Left cardiac atrium (tissue), 4 donors: ENCODE measurements at regions not wholly inside any gene's neighbourhood (a gene's known extent, or its start where the extent isn't known, plus 50 kb on each side); places are given as distances from the start of the nearest gene placed in this dataset.

ENCODE experiments used
- ATAC-seq, 2 donors: fragments of 200-7000 bp; cut with Tn5 transposase; one replicate each; pipeline ENCODE4 v1.9.1; 2020; ENCODE audit warnings: mild to moderate bottlenecking in 2 of 2, moderate library complexity in 2 of 2
- DNase-seq: peaks from one replicate; pipeline ENCODE4 v3.0.0-alpha.2; 2020
- intact Hi-C, 2 donors: fragments of 100-400 bp; cut with DNase I; formaldehyde crosslinking; loops; one replicate each; pipeline versions ENCODE4 v1.14.1 to v1.15.1; 2022 to 2023
- donor health status: DM: no; HTN: yes; CAD: no.
- donor health status: DM: no; HTN: yes; CAD: no; lungs with severe emphysema.
- donor health status: DM: yes; HTN: yes; CAD: no.
- donor health status: Dilated cardiomyopathy.

DNA sequence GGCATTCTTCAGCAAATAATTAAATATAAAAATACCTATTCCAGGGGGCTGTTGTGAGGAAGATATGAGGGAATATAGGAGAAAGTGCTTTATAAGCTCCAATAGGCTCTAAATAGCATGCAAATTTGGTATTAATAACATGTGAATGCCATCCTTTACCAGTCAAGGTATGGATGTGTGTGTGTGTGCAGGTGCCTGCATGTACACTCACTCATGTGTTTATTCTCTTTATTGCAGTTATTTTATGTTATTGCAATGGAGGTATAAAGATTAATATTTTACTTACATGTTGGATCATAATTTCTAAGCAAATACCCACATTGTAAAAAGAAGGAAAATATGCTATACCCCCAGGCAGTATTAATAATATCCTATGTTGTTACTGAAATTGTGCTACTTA is 1093.0 kb upstream of the GYPC start:
- no peak for ATAC-seq
- intact Hi-C loops, result no loop called here
- no peak for DNase-seq

DNA sequence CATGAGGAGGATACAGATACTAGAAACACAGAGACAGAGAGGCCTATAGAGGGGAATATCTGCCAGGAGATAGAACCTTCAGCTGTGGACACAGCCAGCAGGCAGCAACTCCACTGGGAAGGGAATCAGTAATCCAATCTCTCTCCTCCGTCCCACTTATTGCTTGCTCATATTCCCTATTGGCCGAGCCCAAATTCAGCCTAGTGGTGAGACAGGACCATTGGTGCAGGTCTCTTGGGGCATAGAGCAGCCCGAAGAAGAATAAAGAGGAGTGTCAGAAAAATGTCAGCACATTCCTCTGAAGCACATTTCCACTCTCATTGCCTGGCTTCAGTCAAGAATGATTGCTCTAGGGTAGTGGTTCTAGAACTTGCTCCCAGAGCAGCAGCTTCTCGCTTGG is 1091.5 kb upstream of the GYPC start:
- DNase-seq (no peak), ATAC-seq (no peak)
- intact Hi-C loops, result no loop called here

DNA sequence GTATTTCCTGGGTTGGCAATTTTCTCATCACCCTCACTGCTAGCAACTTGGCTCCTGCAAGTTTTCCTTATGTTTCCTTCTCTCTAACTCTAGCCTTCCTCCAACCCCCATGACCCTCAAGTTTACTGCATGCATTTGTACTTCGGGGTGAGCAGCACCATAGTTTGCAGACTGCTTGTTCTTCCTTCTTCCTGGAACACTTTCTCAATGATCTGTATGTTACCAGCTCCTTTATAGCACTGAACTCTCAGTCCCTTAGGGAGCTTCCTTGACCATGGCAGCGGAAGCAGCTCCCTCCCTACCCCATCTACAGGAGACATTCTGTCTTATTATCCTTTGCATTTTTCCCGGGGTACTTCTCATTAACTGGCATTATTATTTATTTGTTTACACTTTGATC is 1089.5 kb upstream of the GYPC start:
- intact Hi-C loops, result no loop called here
- ATAC-seq (no peak), DNase-seq (no peak)

DNA sequence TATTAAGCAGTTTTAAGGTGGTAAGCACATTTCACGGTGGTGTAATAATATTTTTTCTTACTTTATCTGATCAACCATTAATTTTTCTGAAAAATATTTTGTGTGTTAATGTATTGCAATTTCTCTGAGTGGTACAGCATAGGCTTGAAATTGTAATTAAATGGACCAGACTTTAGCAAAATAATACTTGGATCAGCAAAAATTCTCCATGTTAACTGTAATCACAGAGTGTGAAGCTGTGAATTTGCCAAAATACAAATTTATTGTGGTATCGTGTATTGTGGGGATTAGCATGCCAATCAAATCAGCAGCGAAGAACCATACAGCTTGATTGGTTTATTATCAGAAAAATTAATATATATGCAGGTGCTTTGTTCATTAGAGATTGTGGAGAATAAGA is 1088.9 kb upstream of the GYPC start:
- intact Hi-C loops, result no loop called here
- DNase-seq (no peak), ATAC-seq (no peak)

DNA sequence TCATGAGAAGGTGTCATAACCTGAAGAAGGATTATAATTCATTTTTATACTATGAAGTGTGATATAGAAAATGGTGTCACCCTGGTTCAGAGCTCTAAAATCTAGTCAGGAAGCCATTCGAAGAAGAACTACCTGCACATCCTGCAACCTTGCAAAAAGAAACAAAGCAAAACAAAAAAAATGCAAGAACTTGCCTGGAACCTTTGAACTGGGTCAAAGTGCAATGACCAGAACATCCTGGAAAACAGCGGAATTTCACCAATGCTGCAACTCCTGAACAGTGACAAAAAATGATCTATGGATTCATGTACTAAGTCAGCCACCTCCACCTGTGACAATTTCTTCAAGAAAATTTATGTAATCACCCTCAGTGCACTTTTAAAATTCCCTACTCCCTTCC is 1083.3 kb upstream of the GYPC start:
- intact Hi-C loops, result no loop called here
- no peak for ATAC-seq

DNA sequence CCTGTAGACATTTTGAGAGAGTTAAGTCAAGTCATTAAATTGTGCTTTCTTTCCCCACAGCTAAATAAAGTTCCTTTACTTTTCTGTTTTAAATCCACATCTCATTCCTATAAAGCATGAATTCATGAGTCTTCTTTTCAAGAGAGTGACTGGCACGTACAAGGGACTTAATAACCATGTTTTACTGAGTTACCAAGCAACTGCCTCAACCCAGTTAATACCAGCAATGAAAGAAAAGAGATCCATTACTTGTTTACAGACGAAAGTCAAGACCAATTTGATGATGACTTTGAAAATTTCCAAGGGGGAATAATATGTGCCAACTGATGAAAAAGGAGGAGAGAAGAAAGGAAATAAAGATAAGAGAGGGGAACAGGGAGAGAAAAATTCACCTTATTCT is 1082.5 kb upstream of the GYPC start:
- intact Hi-C loops, result no loop called here
- ATAC-seq (no peak), DNase-seq (no peak)

More for the DNA sequence above, 1083.3 kb upstream of the GYPC start:
- no peak for DNase-seq

DNA sequence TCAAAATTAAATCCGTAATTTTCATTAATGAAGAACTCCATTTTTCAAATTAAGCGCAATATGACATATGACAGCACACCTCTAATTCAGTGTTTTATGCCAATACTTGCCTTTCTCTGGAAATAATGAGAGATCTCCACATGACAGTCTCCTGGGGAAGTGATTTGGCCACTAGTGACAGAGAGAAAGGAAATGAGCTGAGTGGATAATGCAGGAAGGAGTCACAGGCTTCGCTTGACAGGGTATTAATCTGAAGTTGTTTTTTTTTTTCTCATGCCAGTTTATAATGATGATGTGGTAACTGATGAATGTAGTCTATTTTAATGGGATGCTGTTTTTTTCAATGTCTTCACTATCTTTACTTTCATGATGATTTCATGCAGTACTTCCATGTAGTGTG is 1079.4 kb upstream of the GYPC start:
- DNase-seq (no peak), ATAC-seq (no peak)
- intact Hi-C loops, result no loop called here

DNA sequence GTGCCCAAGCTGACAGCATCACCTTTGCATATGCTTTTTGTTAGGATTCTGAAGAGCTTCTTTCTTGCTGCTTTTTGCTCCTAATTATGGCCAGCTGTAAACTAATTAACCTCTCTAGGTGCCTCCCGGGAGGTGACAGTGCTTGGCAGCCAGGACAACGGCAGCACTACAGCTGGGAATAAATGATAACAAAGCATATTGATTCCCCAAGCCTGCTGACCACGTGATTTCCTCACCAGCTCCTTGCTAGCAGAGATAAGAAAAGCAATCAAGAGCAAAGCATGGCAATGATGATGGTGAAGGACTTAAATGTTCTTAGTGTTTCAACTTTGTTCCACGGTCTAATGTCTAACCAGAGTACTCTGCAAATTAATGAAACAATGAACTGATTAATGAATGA is 1074.4 kb upstream of the GYPC start:
- no peak for ATAC-seq
- intact Hi-C loops, result no loop called here
- no peak for DNase-seq

DNA sequence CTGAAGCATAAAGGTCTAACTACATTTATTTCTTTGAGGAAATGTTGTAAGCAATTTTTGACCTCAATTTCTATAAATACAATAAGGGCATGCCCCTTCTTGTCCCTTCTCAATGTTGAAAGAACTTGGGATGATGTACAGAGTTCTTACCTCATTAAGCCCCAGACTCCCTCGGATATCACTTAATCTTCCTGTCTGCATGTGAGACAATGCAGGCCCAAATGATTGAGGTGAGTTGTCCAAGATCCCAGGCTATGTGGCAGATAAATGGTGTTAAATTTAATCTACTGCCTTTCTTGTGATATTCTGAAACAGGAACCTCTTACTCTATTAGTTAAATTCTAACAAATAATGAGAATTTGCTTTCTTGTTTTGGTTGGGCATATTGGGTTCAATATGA is 1073.4 kb upstream of the GYPC start:
- no peak for DNase-seq
- no peak for ATAC-seq
- intact Hi-C loops, result no loop called here

DNA sequence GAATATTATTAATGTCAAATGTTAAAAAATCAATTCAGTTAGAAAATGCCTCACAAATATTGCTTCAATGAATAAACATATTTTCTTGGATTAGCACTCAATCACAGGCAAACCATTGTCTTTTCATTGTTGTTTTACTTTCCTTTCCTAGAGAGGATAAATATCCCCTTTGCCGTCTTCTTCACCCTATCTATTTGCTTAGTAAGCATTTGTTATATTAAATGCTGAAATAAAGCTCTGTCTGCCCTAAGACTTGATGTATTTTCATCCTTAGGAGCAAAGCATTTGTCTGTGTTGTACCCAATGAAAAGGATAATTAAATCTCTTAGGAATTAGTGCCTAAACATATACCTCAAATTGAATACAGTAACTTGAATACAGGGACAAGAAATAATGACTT is 1071.2 kb upstream of the GYPC start:
- intact Hi-C loops, result no loop called here
- DNase-seq (no peak), ATAC-seq (no peak)

DNA sequence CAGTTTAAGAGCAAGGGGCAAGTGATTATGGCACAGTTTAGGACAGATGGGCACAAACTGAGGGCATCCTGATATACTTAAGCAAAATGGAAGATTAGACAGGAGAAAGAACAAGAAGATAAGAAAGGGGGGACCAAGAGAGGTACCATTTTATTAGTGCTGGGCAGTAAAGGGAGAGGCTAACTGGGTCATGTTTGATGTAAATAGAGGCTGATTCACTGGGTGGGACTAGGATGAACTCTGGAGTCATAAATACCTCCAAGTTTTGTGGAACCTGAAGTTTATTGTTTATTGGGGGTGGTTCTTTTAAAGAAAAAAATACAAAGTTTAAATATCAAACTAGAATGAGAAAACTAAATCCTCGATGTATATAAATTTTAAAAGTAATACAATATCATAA is 1067.2 kb upstream of the GYPC start:
- intact Hi-C loops, result no loop called here
- DNase-seq, result no peak
- no peak for ATAC-seq

DNA sequence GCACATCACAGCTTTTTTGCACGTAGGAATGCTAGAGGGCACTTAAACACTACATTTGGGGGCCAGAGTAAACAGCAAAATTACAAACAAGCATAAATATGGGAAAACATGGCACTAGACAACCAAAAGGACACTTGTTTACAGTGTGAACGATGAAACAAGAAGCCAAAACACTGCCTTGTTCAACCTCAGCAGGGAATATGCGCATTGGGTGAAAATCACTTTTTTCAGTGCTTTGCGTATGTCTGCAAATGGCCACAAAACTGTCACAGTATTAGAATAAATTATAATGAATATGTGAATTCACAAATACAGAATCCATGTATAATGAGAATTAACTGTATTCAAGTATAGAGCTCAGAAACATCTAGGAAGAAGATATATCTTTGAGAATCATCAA is 1064.0 kb upstream of the GYPC start:
- ATAC-seq (no peak), DNase-seq (no peak)
- intact Hi-C loops, result no loop called here

- no peak for DNase-seq
- no peak for ATAC-seq
- intact Hi-C loops, result no loop called here
These were observed 1062.9 kb upstream of the GYPC start for GRCh38 chr2:125593036-125593435.

DNA sequence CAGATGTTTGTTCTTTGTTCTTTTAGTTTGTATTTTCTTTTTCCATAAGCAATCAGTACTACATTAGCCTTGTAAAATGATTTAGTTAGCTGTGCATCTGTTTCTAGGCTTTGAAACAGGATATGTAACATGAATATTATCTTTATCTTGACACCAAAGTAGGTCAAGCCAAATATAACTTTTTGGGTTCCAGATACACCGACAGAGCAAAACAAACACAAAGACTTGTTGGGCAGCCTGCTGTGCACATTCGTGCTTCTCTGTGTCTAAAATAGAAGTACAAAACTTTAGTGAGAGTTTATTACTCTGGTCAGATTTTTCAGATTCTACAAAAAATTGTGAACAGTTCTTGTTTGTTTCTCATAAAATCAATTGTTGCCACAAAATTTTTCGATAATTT is 1059.3 kb upstream of the GYPC start:
- DNase-seq (no peak), ATAC-seq (no peak)
- intact Hi-C loops, result no loop called here

DNA sequence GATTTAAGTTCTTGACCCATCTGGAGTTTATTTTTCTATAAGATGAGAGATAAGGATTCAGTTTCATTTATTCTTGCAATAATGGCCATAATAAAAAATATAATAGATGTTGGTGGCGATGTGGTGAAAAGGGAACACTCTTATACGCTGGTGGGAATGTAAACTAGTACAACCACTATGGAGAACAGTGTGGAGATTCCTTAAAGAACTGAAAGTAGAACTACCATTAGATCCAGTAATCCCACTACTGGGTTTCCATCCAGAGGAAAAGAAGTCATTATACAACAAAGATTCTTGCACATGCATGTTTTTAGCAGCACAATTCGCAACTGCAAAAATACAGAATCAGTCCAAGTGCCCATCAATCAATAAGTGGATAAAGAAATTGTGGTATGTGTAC is 1040.5 kb upstream of the GYPC start:
- no peak for DNase-seq
- no peak for ATAC-seq
- intact Hi-C loops, result no loop called here

- intact Hi-C loops, result no loop called here
These were observed 1025.6 kb upstream of the GYPC start for GRCh38 chr2:125630377-125630776.

GRCh38 chr2:125634662-125635061 is 1021.3 kb upstream of the GYPC start:
- DNase-seq, result no peak
- no peak for ATAC-seq
- intact Hi-C loops, result no loop called here

More at GRCh38 chr2:125630377-125630776, 1025.6 kb upstream of the GYPC start:
- ATAC-seq (no peak), DNase-seq (no peak)

DNA sequence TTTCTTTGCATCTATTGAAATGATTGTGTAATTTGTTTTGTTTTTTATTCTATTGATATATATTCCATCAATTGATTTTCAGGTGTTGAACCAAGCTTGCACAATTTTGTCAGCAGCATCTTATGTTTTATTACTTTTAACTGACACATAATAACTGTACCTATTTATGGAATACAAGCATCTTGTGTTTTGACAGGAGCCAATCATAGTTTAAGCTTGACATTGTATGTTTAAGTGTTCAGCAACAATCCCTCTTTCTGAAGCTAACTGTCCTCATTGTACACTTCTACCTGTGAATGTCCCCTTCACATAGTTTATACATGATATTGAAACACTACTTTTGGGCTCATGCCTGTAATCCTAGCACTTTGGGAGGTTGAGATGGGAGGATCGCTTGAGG is 1017.6 kb upstream of the GYPC start:
- ATAC-seq (no peak), DNase-seq (no peak)
- intact Hi-C loops, result no loop called here

GRCh38 chr2:125642032-125642431 is 1013.9 kb upstream of the GYPC start:
- intact Hi-C loops, result no loop called here

DNA sequence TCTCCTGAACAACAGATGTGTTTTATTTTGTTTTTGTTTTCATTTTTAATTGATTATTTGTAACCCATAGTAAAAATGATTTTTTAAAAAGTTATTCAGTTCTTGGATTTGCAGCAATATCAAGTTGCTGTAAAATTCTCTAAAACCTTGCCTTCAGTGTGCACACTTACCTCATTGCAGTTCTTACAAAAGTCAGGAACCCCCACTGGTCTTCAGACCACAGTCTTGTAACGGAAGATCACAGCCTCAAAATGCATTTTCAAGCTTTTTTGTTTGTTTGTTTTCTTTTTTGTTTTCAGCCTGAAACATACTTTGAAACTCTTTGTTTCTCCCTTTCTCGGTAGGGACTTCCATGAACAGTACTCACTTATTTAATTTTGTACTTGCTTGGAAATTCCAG is 1012.8 kb upstream of the GYPC start:
- ATAC-seq, result no peak

More at GRCh38 chr2:125642032-125642431, 1013.9 kb upstream of the GYPC start:
- no peak for DNase-seq
- ATAC-seq, result no peak

GRCh38 chr2:125643585-125643984 is 1012.4 kb upstream of the GYPC start:
- no peak for DNase-seq
- no peak for ATAC-seq
- intact Hi-C loops, result no loop called here

More for the DNA sequence above, 1012.8 kb upstream of the GYPC start:
- no peak for DNase-seq
- intact Hi-C loops, result no loop called here

DNA sequence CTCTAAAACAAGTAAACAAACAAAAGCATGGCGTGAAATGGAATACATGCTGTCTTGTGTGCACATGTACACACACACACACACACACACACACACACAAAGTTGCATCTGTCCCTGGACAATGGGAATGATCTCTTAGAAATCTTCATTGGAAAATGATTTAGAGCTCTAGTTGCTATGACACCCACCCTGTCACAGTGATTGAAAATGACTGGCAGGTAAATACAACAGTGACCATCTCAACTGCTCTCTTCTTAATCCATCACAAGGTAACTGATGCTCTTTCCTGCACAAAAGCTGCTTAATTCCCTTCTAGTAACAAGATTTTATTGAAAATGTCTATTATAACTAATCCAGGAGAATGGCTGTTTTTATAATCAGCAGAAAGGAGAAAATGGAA is 1011.7 kb upstream of the GYPC start:
- ATAC-seq (no peak), DNase-seq (no peak)
- intact Hi-C loops, result no loop called here
